HG03469 (cell line): ENCODE measurements at regions not wholly inside any gene's neighbourhood (a gene's known extent, or its start where the extent isn't known, plus 50 kb on each side); places are given as distances from the start of the nearest gene placed in this dataset.
A peak's percentile ranks its signal among the peaks of the same experiment; 100 is the strongest.

ENCODE experiments used
- ATAC-seq: cut with Tn5 transposase; IDR thresholded peaks from one replicate; pipeline ENCODE4 v1.9.1; 2021; ENCODE audit warnings: mild to moderate bottlenecking, moderate library complexity, moderate number of reproducible peaks; ENCODE audit not compliant: unreplicated experiment

DNA sequence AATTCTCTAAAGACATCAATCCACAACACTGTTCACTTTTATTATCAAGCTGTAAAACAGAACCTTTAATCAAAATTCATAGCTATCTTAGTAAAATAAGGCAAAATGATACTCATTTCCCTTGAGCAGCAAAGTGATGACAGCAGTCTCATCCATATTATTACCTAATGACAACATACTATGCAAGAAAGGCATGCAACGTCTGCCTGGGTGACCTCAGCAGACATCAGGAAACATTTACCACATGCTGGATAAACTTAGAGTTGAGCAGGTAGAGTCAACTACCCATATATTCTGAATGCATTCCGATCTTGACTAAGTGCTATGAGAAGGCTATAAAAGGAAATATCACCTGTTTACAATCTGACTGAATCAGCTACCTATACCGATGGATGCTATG, 145.1 kb downstream of the SIPA1L2 start:
- no peak for ATAC-seq

DNA sequence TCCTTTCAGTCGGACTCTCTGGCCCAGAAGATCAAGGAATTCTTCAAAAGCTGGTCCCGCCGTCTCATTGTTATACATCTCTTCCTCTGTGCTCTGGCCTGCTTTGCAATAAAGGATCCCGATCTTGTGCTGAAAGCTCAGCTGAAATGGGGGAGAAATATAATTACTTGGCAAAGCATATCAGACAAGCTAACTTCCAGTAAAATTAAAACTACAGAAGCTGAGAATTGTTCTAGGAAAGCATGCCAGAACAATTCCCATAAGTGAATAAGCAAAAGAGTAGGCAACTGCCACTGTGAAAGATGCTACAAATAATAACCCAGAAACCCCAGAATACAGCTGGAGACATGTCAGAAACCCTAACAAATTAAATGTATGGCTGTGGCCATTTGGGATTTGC, 146.1 kb downstream of the SIPA1L2 start:
- no peak for ATAC-seq

DNA sequence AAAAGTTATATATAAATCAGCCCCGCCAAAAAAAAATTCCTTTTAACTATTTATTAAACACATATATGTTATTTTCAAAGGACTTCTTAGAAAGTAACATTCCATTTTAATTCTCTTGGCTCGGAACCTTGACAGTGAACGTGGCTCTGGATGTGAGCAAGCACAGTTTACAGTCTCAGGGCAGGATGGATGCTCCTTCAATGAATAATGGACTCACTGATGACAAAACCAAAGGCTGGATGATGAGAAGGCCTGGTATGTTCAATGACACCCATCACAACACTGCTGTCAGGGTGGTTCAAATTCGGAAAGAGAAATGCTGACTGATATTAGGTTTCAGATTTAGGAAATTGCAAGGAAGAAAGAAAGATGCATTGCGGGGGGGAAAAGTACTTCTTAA, 148.8 kb downstream of the SIPA1L2 start:
- ATAC-seq, result no peak

DNA sequence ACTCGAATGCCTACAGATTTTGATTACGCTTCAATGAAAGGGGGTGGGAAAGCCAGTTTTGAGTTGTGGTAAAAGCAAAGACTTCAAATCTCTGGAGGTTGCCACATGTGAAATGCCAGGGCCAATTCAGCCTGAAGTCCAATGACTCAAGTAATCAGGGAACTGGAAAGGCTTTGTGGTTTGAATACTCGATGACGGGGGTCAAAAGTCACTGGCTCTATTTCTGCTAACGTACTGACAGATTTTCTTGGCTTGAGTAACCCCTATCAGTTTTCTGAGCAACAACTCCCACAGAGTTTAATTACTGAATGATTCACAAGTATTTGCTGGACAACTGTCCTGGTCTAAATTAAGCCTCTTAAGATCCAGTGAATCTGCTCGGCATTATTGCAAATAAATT, 152.2 kb downstream of the SIPA1L2 start:
- no peak for ATAC-seq

DNA sequence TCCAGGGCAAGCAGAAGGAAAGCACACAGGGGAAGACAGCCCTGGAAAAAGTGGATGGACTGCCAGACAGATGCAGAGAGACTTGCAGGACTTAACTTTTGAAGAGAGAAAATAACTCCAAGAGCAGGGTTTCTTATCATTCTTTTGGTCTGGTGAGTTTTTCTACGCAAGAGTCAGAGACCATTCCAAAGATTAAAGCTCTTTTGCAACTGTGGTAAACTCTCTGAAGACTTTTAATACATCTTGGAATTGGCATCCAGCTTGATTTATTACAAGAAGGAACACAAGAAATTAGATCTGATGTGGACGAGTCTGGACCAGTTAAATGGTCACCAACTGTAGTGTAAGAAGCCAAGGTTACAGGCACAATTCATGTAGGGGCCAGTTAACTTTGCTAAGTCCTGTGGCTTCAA, 153.4 kb downstream of the SIPA1L2 start:
- ATAC-seq, result no peak

DNA sequence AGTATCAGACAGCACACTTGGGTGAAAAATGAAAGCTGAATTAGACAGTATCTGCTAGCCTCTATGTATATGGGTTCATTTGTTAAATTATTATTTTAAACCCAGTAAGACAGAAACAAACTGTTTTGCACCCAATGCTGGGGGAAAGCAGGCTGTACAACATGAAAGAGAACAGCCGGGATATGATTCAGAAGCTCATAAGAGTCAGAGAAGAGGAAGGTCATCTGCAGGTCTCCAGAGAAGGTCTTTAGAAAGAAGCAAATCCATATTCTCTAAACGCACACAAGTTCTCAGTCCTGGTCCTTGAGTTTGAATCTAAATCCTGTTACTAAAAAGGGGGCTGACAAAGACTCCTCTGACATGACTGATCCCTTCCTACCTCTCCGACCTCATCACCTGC, 155.1 kb downstream of the SIPA1L2 start:
- ATAC-seq, result no peak

DNA sequence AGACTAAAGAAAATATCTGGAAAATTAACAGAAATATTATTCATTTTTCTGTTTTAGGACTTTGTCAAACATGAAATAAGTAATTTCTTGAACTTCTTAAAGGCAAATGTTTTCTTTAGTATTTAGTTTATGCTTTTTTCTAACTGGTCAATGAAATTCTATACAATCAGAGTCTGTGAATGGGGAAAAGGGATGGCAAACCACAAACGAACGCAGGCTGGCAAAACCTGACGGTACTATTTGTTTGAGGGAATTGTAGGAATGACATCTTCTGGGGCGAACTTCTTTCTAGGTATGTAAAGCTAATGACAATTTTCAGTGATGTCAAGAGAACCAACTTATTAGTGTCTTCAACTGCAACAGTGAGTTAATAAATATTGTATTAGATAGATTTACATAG, 156.0 kb downstream of the SIPA1L2 start:
- no peak for ATAC-seq

DNA sequence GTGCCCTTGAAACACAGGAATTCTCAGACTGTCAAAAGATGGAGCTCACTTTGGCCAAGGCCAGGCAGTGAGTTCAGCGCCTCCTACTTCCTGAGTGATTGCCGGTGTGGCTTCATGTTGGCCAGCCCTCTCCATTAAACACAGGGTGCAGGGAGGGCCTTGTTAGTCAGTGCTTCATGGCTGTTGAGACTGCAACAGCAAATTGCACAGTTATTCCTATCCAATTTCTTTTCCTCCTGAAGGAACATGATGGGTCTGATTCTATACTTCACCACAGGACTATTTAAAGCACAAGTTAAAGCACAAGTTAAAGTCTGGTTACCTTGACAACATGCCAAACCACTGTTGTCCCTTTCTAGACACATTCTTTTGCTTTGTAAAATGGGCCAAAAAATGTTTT, 156.6 kb downstream of the SIPA1L2 start:
- no peak for ATAC-seq

DNA sequence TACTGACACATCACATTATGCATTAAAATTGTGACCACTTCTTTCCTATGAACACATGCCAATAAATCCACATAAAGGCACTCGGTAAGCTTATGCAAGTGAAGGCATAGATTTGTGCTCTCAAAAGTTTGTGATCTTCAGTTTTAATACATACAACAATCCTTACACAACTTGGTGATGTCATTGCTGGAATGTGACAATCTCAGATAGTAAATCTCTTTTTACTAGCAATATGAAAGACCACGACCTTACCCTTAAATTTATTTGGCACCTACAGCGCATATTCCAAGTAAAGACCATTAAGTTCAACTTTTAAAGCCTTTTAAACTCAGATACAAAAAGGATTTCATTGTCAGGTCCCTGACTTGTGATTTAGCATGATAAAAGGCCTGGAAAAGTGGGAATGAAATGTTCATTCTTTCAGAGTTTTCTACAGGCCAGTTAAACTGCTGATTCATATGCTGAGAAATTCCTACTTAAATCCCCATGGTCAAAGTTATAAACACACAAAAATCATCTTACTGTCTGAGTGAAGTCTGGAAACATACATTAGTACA, 157.4 kb downstream of the SIPA1L2 start:
- no peak for ATAC-seq

DNA sequence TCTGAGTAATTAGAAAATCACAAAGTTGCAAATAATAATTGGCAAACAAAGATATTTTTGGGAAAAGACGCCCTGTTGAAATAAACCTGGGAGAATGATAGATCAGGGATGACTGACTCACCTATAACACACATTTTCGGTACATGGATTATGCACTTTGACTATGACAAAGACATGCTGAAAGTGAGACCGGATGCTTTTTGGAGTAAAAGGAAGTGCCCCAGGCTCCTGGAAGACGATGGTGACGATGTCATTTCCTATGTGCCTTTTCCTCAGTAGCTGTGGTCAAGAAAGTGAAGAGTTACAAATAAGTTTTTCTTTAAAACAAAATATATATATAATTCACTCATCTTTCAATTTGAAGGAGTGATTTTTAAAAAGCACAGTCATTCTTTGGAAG, 158.7 kb downstream of the SIPA1L2 start:
- ATAC-seq, result no peak

DNA sequence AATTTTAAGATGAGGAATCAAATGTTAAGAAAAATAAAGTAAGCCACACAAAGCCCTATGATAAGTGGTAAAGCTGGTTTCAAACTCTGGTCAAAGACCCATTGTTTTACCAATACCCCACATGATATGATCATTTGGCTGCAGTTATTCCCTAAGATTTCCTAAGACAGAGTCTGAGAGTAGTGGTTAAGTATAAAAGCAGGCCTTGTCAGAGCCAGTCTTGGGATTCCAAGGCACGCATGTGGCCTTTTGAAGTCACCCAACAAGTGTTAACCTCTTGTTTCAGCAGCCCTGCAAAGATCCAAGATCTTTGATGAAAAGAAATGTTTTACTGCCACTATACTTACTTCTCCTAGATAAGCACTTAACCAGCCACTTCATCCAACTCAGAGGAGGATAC, 159.2 kb downstream of the SIPA1L2 start:
- no peak for ATAC-seq

DNA sequence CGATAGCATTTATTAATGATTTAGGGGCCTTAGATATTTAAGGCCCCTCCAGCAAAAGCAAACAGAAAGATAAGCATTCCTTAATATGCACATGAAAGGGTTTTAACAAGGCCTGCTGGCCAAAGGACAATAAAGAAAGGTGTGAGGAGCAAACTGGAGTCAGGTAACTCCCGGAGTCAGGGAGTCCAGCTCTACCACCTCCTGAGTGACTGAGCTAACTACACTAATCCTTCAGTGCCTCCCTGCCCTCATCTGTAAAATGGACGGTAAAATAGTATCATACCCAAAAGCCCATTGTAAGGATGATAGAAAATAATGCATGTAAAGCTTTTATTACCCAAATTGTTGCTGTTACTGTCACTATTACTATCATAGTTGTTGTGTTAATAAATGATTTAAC, 161.7 kb downstream of the SIPA1L2 start:
- no peak for ATAC-seq

DNA sequence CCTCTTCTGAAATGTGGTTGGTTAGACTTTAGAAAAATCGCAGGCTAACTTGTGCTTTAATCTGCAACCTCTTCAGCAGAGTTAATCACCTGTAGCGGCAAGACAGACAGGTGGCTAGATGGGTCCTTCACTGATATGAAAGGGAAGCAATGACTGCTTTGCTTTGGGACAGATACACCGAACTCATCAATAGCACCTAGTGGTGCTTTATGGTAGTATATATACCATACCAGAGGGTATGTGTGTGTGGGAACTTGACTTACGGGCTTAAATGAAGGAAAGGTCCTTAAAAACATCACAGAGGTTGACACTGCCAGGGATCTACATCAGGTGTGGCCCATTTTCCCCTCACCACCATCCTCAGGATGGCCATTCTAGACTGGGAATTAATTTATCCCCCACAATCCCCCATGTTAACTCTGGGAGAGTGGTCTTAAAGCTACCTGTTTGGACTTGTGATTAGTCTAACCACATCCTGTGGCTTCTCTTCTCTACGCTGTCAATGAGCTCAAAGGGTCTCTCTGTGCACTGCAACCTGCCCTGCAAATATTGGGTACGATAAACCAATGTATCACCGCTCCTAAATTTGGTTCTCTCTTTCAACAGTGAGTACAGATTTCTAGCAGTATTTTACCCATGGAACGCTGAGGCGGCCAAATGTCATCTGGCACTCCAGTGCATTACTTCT, 162.7 kb downstream of the SIPA1L2 start:
- ATAC-seq, result no peak

DNA sequence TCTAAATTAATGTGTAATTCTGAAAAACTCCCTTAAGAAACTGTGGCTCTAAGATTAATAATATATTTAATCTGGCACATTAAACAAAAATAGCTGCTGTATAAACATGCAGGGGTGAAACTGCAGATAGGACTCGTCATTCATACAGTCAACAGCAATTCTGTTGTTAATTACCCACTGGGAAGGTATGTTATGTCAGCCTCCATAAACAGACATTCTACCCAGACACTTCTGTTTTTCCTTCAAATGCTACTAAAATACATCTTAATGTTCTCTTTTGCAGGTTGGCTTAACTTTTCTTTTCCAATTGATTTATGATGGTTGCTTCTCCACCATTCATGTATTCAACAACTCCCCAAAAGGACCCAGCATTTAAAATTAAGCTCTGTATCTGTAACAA, 165.6 kb downstream of the SIPA1L2 start:
- ATAC-seq, result no peak

DNA sequence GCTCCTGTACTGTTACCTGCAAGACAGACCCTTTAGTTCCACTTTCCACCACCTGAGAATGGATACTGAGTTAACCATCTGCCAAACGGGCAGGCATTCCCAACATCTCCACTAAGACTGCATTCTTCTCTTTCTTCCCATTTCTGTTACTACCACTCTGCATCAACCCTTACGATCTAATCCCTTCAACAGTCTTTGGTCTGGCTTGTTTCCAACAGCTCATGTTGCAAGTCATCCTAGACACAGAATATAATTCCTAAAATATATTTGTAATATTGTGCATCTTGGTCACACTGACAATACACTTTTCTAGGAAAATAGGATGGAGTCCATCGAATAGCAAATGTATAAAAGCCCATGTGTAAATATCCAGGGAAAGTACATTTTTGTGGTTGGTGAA, 166.7 kb downstream of the SIPA1L2 start:
- ATAC-seq, result no peak

DNA sequence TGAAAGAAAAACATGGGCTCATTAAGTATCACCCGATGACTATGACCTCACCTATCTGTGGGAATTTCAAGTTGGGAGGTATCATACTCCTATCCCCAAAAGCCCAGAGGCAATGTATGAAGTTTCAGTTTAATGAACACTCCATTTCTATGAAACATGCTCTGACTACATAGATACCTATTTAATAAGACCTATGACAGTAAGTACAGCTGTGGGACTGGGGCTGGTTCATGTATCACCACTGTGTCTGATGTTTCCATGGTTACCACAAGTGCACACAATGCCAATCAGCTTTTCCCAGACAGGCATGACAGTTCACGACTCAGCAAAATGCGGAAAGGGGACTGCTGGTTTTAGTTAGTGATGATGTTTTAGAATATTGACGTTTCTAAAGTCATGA, 167.7 kb downstream of the SIPA1L2 start:
- no peak for ATAC-seq

DNA sequence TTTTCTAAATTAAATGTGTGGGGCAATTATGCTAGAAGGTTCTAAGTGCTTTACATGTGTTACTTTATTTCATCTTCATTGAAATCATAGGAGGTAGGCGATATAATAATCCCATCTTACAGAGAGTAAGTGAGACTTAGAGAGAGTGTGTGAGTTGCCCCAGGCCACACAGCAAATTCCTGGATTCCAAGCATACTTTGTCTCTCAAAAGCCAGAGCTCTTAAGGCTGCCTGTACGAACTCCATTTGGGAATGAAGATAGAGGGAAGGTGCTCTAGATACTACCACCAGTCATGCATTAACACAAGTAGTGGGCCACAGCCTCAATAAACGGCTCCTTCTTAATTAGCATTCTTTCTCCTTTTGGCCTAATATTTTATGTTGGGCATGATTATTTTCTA, 170.1 kb downstream of the SIPA1L2 start:
- no peak for ATAC-seq

DNA sequence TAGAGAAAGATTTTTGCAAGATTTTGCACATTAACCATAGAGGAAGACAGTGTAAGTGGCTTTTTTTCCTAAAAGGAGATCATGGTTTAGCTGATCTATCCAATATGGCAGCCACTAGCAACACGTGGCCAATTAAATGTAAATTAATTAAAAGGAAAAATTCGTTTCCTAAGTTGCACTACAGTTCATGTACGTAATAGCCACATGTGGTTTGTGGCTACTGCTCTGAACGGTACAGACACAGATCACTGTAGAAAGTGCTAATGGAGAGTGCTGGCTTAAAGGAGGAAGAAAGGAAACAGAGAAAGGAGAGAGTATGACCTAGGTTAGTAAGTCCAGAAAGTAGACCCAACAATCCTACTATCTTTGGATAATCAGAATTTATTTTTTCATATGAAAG, 170.8 kb downstream of the SIPA1L2 start:
- no peak for ATAC-seq

DNA sequence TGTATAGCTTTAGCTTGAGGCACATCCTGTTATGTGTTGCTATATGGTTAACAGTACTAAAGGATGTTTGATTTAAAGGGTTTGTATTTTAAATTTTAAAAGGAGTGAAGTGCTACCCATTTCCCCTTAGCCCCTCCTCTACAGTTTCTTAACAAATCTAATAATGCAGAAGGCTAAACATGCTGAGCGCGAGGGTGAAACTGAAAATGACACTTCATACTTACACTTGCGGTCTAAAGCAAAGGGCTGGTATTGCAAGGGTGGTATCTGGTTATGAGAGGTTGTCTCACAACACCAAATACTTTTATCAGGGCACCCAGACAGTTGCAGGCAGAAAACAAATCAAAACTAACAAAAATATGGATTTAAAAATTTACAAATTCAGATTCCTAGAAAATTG, 172.3 kb downstream of the SIPA1L2 start:
- ATAC-seq, result peak; percentile 76

DNA sequence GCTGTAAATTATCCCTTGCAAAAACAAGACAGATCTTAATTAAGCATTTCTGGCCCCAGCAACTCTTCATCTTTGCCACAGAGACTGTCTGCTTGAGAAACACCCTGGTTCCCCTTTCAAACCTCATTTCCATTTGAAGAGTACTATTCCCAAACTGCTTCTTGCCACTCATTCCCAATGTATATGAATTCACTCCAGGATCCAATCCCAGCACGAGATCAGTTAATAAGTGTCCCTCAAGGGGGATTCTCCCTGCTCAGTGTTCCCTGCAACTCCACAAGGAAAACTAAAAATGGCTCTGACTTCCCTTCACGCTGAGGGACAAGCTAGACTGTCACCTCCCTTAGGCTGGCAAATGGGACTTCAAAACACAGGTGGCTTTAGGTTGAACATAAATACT, 173.2 kb downstream of the SIPA1L2 start:
- ATAC-seq, result no peak

DNA sequence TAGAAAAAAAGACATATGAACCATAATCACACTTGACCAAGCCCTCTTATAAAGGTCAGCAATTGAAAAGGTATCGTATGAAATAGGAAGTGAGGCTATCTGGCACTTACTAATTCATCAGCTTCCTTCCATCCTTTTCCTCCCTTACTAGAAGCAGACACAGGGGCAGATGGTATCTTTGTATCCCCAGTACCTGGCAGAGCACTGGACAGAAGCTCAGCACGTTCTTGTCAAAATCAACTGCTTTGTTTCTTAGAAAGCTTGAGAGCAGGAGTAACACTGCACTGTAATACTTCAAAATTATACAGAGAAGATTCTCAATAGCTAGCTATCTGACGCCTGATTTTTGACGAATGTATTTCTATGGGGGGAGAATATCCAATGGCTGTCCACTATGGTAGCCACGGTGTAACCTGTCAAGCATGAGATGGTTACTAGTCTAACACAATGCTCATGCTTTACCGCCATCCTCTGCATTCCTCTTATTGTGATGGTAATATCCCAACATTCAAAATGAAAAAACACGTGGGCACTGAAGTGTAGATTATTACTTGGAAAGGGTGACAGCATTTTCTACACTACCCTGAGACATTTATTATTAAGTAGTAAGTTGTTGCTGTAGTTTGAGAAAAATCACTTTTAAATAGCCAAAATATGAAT, 175.6 kb downstream of the SIPA1L2 start:
- ATAC-seq, result no peak

DNA sequence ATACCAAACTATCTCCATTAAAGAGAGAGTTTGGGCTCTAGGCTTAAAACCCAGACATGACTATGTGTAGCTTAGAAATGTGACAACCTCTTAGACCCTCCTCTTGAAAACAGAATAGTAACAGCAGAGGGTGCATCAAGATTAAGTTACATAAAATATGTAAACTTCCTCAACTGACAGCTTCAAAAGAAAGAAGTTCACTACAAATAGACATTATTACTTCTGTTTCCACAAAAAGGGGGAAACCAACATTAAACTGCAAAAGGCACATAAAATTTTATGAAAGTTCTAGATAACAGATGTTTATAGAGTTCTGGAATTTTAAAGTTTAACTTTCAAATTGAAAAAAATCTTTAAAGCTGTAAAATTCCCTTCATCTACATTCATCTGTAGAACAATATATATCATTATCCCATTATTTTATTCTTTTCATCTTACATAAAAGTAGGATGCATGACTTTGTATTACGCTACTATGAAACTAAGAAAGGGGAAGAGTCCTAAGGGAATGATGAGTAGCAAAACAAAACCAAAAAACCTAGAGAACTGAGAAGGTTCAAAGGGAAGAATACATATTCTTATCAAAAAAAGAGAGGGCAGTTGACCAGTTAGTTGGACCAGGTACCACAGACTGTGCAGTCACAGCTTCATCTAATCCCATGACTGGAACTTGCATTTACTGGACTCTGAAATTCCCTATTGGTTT, 177.0 kb downstream of the SIPA1L2 start:
- no peak for ATAC-seq
